Heart right ventricle (tissue), 16 donors: ENCODE measurements at regions not wholly inside any gene's neighbourhood (a gene's known extent, or its start where the extent isn't known, plus 50 kb on each side); places are given as distances from the start of the nearest gene placed in this dataset.

Source experiments
- ATAC-seq, 8 donors: fragments of 200-7000 bp; cut with Tn5 transposase; one replicate each; pipeline ENCODE4 v1.9.1; 2020; ENCODE audit warnings: mild to moderate bottlenecking in 8 of 8, moderate library complexity in 8 of 8, moderate number of reproducible peaks in 1 of 8
- DNase-seq, 2 donors: peaks; one replicate each; pipeline ENCODE4 v3.0.0-alpha.2; 2020
- H3K27ac ChIP-seq, 10 donors: fragments of 200-600 bp; sonication (generic) in 2 of 10; one replicate each; pipeline versions ENCODE4 v1.5.0 to v1.8.0; 2020 to 2022; ENCODE audit warnings: mild to moderate bottlenecking in 3 of 10
- H3K27me3 ChIP-seq, 7 donors: fragments of 200-600 bp; one replicate each; pipeline ENCODE4 v1.8.0; 2021 to 2022; ENCODE audit warnings: mild to moderate bottlenecking in 2 of 7
- H3K36me3 ChIP-seq, 9 donors: fragments of 200-600 bp; sonication (generic) in 1 of 9; one replicate each; pipeline versions ENCODE4 v1.5.0 to v1.8.0; 2020 to 2022; ENCODE audit warnings: mild to moderate bottlenecking in 2 of 9
- H3K4me1 ChIP-seq, 9 donors: fragments of 200-600 bp; sonication (generic) in 1 of 9; one replicate each; pipeline versions ENCODE4 v1.5.0 to v1.8.0; 2020 to 2022; ENCODE audit warnings: mild to moderate bottlenecking in 4 of 9
- H3K4me3 ChIP-seq, 10 donors: fragments of 200-600 bp; sonication (generic) in 2 of 10; one replicate each; pipeline versions ENCODE4 v1.5.0 to v1.8.0; 2020 to 2022; ENCODE audit warnings: mild to moderate bottlenecking in 7 of 10, moderate library complexity in 2 of 10
- H3K9me3 ChIP-seq, 11 donors: fragments of 200-600 bp in 10 of 11; sonication (generic) in 2 of 11; one replicate each; pipeline versions ENCODE4 v1.5.0 to v1.8.0; 2013 to 2022; ENCODE audit warnings: mild to moderate bottlenecking in 2 of 11, control low read depth in 1 of 11, moderate library complexity in 1 of 11
- WGBS, 2 donors: extraction: QIAGEN DNeasy Blood & Tissue Kit; methylation state at CpG; one replicate each; pipeline ENCODE4 v1.1.7; 2013; ENCODE audit warnings: inconsistent platforms in 1 of 2; 5-methylcytosine and 5-hydroxymethylcytosine counted together
- intact Hi-C, 10 donors: fragments of 100-400 bp; cut with DNase I; formaldehyde crosslinking; loops; one replicate each; pipeline versions ENCODE4 v1.11.1 to v1.14.2; 2022
- TF ChIP-seq, protein P1 (sequence below), 9 donors: fragments of 200-600 bp; sonication (generic) in 2 of 9; IDR thresholded peaks; one replicate each; pipeline versions ENCODE4 v1.5.0 to v1.8.0; 2021 to 2022; ENCODE audit warnings: antibody characterized with exemption in 9 of 9, mild to moderate bottlenecking in 5 of 9, moderate library complexity in 1 of 9
- donor health status: Arrhythmogenic right ventricular cardiomyopathy.
- donor health status: ischemic (EF 13 %, LVEDD 7.1; RV severe dilation, severe dysfunction).
- donor health status: healthy with polysubstance abuse.
- donor health status: DM: no; HTN: yes; CAD: no.
- donor health status: DM: no; HTN: no; CAD: no.
- donor health status: ischemic (EF 25% LVEDD 6.9; RV normal size, moderate dysfunction).
- donor health status: ischemic (EF 25% LVEDD 5.7; RV mildly dilated, moderate dysfunction).
- donor health status: healthy.
- donor health status: DM: yes; HTN: yes; CAD: no.
- donor health status: Ischemic cardiomyopathy.
- donor health status: ischemic (EF 35%, LVEDD 5.7; RV mildly dilated, moderate dysfunction).
- donor health status: nonischemic (EF 11% LVEDD 7.7; RV severe dilation, severe dysfunction).
- donor health status: DM: yes; HTN: yes; CAD: no.
- donor health status: PGD.
- donor health status: ischemic (EF 29% LVEDD 5.4; RV normal size, mild dysfunction).
- donor health status: nonischemic (EF 23%, LVEDD 6.1; RV moderate dilation, normal function).

DNA sequence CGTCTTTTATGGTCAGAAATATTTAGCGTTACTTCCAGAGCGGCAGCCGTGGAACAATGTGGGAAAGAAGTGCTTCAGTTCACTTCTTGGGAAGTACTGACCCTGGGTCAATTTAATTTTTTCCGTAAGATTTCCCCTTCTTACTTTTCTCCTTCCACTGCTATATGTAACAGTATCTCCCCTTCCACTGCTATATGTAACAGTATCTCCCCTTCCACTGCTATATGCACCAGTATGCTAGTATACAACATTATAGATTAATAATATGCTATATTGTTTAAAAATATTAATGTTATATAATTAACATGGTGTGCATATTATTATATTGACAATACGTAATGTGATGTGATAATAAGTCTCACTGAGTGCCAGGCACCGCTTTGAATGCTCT lies 69.7 kb upstream of the ERG start:
- H3K4me1 ChIP-seq, result no peaks in the 10 kb centered on the region
- no peak for ATAC-seq
- peak overlapping the region in 2 of 10 donors; percentile 21 to 32 for H3K4me3 ChIP-seq
- DNase-seq, result no peak
- no peaks in the 10 kb centered on the region for H3K36me3 ChIP-seq
- intact Hi-C loops, result no loop called here
- WGBS, 2 donors, result 76 to 79% methylated on average over 7 of the region's 7 CpGs
- H3K9me3 ChIP-seq, result no peaks in the 10 kb centered on the region
- H3K27ac ChIP-seq, result no peak overlapping the region
- peaks cover 0 to 38% (median 27%) of the 10 kb centered on the region in 7 donors for H3K27me3 ChIP-seq
- TF ChIP-seq, protein P1, sequence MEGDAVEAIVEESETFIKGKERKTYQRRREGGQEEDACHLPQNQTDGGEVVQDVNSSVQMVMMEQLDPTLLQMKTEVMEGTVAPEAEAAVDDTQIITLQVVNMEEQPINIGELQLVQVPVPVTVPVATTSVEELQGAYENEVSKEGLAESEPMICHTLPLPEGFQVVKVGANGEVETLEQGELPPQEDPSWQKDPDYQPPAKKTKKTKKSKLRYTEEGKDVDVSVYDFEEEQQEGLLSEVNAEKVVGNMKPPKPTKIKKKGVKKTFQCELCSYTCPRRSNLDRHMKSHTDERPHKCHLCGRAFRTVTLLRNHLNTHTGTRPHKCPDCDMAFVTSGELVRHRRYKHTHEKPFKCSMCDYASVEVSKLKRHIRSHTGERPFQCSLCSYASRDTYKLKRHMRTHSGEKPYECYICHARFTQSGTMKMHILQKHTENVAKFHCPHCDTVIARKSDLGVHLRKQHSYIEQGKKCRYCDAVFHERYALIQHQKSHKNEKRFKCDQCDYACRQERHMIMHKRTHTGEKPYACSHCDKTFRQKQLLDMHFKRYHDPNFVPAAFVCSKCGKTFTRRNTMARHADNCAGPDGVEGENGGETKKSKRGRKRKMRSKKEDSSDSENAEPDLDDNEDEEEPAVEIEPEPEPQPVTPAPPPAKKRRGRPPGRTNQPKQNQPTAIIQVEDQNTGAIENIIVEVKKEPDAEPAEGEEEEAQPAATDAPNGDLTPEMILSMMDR (IDR thresholded peaks at IDR 0.05), result no peak

DNA sequence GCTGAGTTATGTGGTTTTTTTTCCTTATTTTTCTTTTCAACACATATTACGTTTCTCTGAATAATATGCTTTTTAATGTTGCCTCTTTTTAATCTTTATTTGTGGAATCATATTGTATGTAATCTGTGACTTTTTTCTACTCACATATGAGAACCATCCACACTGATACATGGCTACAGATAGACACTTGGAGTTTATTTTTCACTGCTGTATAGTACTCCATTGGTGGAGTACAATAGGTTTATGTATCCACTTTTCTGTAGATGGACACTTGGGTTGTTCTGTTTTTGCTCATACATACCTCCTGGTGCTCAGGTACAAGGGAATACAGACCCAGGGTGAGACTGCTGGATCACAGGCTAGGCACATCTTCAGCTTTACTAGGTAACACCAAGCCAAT lies 71.5 kb upstream of the ERG start:
- TF ChIP-seq, protein P1 (IDR thresholded peaks at IDR 0.05), result no peak
- H3K27ac ChIP-seq, result no peak overlapping the region
- no peaks in the 10 kb centered on the region for H3K4me1 ChIP-seq
- no peaks in the 10 kb centered on the region for H3K36me3 ChIP-seq
- WGBS, 2 donors, result 90 to 98% methylated on average over 1 of the region's 1 CpG
- H3K27me3 ChIP-seq, result peaks cover 0 to 39% (median 27%) of the 10 kb centered on the region in 7 donors
- DNase-seq, result no peak
- intact Hi-C loops, result no loop called here
- no peaks in the 10 kb centered on the region for H3K9me3 ChIP-seq
- H3K4me3 ChIP-seq, result no peak overlapping the region
- no peak for ATAC-seq

DNA sequence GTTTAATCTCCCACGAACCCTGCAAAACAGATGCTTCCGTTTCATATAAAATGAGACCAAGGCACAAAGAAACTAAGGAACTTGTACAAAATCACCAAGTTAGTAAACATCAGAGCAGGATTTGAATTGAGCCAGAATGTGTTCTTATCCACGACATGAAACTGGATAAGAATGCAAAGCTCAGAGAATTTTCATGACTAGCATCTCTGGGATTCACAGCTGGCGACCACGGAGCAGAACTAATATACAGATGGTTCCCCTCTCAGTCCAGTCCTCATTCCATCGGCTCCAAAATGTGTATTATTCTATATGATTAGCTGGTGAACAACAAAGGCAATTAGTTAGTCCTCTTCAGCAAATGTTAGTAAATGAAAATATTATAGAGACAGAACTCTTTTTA lies 72.3 kb upstream of the ERG start:
- DNase-seq (no peak), ATAC-seq (no peak)
- Histone ChIP-seq H3K27ac (no peak overlapping the region), H3K36me3 (no peaks in the 10 kb centered on the region), H3K27me3 (peaks cover 0 to 44% (median 23%) of the 10 kb centered on the region in 7 donors), H3K9me3 (no peaks in the 10 kb centered on the region), H3K4me1 (no peaks in the 10 kb centered on the region), H3K4me3 (no peak overlapping the region)
- intact Hi-C loops, result no loop called here
- TF ChIP-seq, protein P1 (IDR thresholded peaks at IDR 0.05), result no peak
- WGBS, 2 donors, result 74 to 80% methylated on average over 6 of the region's 6 CpGs

DNA sequence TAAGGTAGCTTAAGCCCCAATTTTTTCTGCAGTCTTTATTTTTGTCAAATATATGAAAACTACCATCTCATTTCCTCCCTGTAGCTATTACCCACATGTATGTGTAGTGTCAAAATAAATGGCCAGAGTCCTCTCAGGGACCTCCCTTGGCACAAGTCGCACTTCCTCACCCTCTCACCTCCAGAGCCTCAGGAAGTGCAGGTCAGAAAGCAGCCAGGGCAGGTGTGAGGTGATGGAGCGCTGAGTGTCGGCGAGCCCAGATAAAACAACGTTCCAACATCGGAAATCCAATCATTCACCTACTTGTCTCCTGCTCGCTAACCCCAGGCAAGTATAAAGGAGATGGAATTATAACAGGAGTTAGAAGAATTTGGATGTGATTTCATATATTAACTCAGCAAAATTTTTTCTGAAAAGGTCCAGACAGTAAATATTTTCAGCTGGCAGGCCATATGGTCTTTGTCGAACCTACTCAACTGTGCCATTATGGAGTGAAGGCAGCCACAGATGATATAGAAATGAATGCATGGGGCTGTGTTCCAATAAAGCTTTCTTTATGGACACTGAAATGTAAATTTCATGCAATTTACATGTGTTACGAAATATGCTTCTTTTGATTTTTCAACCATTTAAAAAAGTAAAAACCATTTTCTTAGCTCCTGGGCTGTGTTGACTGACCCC lies 76.8 kb upstream of the ERG start:
- ATAC-seq (no peak), DNase-seq (no peak)
- Histone ChIP-seq H3K36me3 (no peaks in the 10 kb centered on the region), H3K4me1 (no peaks in the 10 kb centered on the region), H3K4me3 (no peak overlapping the region), H3K27ac (no peak overlapping the region), H3K27me3 (peaks cover 0 to 18% (median 4%) of the 10 kb centered on the region in 7 donors), H3K9me3 (no peaks in the 10 kb centered on the region)
- intact Hi-C loops, result no loop called here
- TF ChIP-seq, protein P1 (IDR thresholded peaks at IDR 0.05), result no peak
- WGBS, 2 donors, result 55 to 62% methylated on average over 9 of the region's 9 CpGs
